Astrocyte (in vitro differentiated cells and primary cell): ENCODE measurements at regions not wholly inside any gene's neighbourhood (a gene's known extent, or its start where the extent isn't known, plus 50 kb on each side); places are given as distances from the start of the nearest gene placed in this dataset.

ENCODE experiments used
- DNase-seq: peaks from one replicate; pipeline ENCODE4 v3.0.0-alpha.2; 2010; ENCODE audit warnings: low read depth
- FAIRE-seq: peaks from 2 replicates; lab custom pipeline; 2011; peaks lifted over from hg19 to GRCh38; lab: Jason Lieb, UNC
- H2AFZ ChIP-seq: 2 replicates; pipeline ENCODE4 v1.6.0; 2012; ENCODE audit warnings: low read depth, low read length, inconsistent platforms
- H3K27ac ChIP-seq: 2 replicates; pipeline ENCODE4 v1.5.1; 2011; ENCODE audit warnings: low read depth, low read length, inconsistent platforms
- H3K27me3 ChIP-seq: 2 replicates; pipeline ENCODE4 v1.6.0; 2011; ENCODE audit warnings: low read length, inconsistent platforms; ENCODE audit not compliant: insufficient read depth
- H3K36me3 ChIP-seq: 2 replicates; pipeline ENCODE4 v1.5.1; 2011; ENCODE audit warnings: low read length, inconsistent platforms; ENCODE audit not compliant: insufficient read depth
- H3K4me1 ChIP-seq: 2 replicates; pipeline ENCODE4 v1.5.1; 2011; ENCODE audit warnings: low read length, inconsistent platforms; ENCODE audit not compliant: insufficient read depth
- H3K4me2 ChIP-seq: 2 replicates; pipeline ENCODE4 v1.6.0; 2012; ENCODE audit warnings: low read length, inconsistent platforms
- H3K4me3 ChIP-seq: 2 replicates; pipeline ENCODE4 v1.5.1; 2011; ENCODE audit warnings: low read depth, mild to moderate bottlenecking, low read length, inconsistent platforms; ENCODE audit not compliant: insufficient read depth
- H3K79me2 ChIP-seq: 2 replicates; pipeline ENCODE4 v1.6.0; 2012; ENCODE audit warnings: mild to moderate bottlenecking, low read length, inconsistent platforms; ENCODE audit not compliant: insufficient read depth
- H3K9ac ChIP-seq: 2 replicates; pipeline ENCODE4 v1.6.0; 2012; ENCODE audit warnings: mild to moderate bottlenecking, low read length, inconsistent platforms
- H3K9me3 ChIP-seq: 2 replicates; pipeline ENCODE4 v1.5.1; 2012; ENCODE audit warnings: low read depth, mild to moderate bottlenecking, low read length, inconsistent platforms; ENCODE audit not compliant: insufficient read depth
- H4K20me1 ChIP-seq: 2 replicates; pipeline ENCODE4 v1.6.0; 2012; ENCODE audit warnings: low read length, inconsistent platforms; ENCODE audit not compliant: insufficient read depth
- H3K27ac Mint-ChIP-seq: one replicate; pipeline ENCODE4 v1.8.0; 2021; ENCODE audit warnings: mild to moderate bottlenecking, mixed read lengths; ENCODE audit not compliant: unreplicated experiment
- H3K27me3 Mint-ChIP-seq: one replicate; pipeline ENCODE4 v1.8.0; 2021; ENCODE audit warnings: low read depth, mixed read lengths; ENCODE audit not compliant: unreplicated experiment
- H3K36me3 Mint-ChIP-seq: one replicate; pipeline ENCODE4 v1.8.0; 2021; ENCODE audit warnings: low read depth, mixed read lengths; ENCODE audit not compliant: unreplicated experiment
- H3K4me1 Mint-ChIP-seq: one replicate; pipeline ENCODE4 v1.8.0; 2021; ENCODE audit warnings: low read depth, mixed read lengths; ENCODE audit not compliant: unreplicated experiment
- H3K4me3 Mint-ChIP-seq: one replicate; pipeline ENCODE4 v1.8.0; 2021; ENCODE audit warnings: mild to moderate bottlenecking, moderate library complexity, mixed read lengths; ENCODE audit not compliant: unreplicated experiment
- H3K9me3 Mint-ChIP-seq: one replicate; pipeline ENCODE4 v1.8.0; 2021; ENCODE audit warnings: mild to moderate bottlenecking, mixed read lengths; ENCODE audit not compliant: unreplicated experiment
- CTCF ChIP-seq: IDR thresholded peaks from 2 replicates; pipeline ENCODE4 v1.5.1; 2011; ENCODE audit warnings: low read depth, mild to moderate bottlenecking, inconsistent platforms, low read length, moderate library complexity; ENCODE audit not compliant: insufficient read depth
- EZH2 ChIP-seq: IDR thresholded peaks from 2 replicates; pipeline ENCODE4 v1.6.1; 2012; ENCODE audit warnings: mild to moderate bottlenecking, low read length, inconsistent platforms; ENCODE audit not compliant: insufficient read depth

DNA sequence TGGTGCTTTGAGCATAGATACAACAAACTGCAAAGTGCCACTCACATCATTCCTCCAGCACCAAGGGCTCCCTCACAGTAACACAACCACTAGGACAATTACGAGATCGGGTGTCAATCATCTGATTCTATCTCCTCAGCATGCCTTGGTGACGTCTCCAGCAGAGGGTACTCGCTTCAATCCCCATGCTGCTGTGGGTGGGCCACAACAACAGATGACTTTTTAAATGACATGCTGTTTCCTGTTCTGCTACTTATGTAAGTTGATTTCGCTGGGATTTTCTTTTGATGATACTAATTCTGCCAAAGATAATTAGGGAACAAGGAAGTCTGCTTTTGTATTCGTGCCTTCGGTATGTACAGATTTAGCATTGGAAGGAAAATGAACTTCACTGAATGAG lies 1113.0 kb downstream of the BCL11A start:
- Mint-ChIP-seq H3K27me3 (no peaks in the 10 kb centered on the region), H3K4me3 (no peak overlapping the region), H3K4me1 (no peaks in the 10 kb centered on the region), H3K27ac (no peak overlapping the region), H3K9me3 (no peaks in the 10 kb centered on the region), H3K36me3 (no peaks in the 10 kb centered on the region)
- Histone ChIP-seq H3K4me2 (no peak overlapping the region), H4K20me1 (no peaks in the 10 kb centered on the region), H3K4me3 (no peak overlapping the region), H3K79me2 (no peaks in the 10 kb centered on the region), H3K36me3 (no peaks in the 10 kb centered on the region), H3K4me1 (no peaks in the 10 kb centered on the region), H2AFZ (no peak overlapping the region), H3K9ac (no peak overlapping the region), H3K27ac (no peak overlapping the region), H3K27me3 (no peaks in the 10 kb centered on the region), H3K9me3 (peaks cover 3% of the 10 kb centered on the region)
- DNase-seq (no peak), FAIRE-seq (no peak)
- TF ChIP-seq EZH2 (no peak), CTCF (no peak)

DNA sequence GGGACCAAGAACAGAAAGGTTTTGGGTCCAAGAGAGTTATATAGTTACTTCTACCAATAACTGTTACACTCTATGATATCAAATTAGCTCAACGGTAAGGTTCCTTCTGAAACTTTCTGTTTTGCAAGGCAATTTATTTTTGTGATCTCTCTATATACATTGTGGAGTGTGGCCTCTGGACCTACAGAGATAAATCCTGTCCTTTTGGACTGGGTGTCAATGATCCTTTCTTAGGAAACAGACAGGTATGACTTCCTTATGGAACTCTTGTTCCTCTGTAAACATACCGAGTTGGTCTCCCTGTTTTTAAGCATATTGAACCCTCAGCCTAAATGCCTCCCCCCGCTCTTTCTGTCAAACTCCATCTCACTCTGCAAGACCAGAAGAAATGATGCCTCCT lies 1117.8 kb downstream of the BCL11A start:
- no peaks in the 10 kb centered on the region for H4K20me1 ChIP-seq
- no peak for FAIRE-seq

More for the DNA sequence above, 1117.8 kb downstream of the BCL11A start:
- no peak overlapping the region for H3K9ac ChIP-seq
- H3K9me3 ChIP-seq, result peaks cover 3% of the 10 kb centered on the region
- no peak overlapping the region for H3K4me3 ChIP-seq
- Mint-ChIP-seq H3K9me3 (peaks cover 8% of the 10 kb centered on the region), H3K4me3 (no peak overlapping the region), H3K27ac (no peak overlapping the region), H3K4me1 (no peaks in the 10 kb centered on the region), H3K27me3 (no peaks in the 10 kb centered on the region), H3K36me3 (no peaks in the 10 kb centered on the region)
- H3K4me2 ChIP-seq, result no peak overlapping the region
- no peaks in the 10 kb centered on the region for H3K27me3 ChIP-seq
- no peak for DNase-seq
- no peak overlapping the region for H2AFZ ChIP-seq
- H3K4me1 ChIP-seq, result no peaks in the 10 kb centered on the region
- H3K36me3 ChIP-seq, result no peaks in the 10 kb centered on the region
- H3K79me2 ChIP-seq, result no peaks in the 10 kb centered on the region
- H3K27ac ChIP-seq, result no peak overlapping the region
- TF ChIP-seq EZH2, result no peak
- no peak for TF ChIP-seq CTCF
